ENCODE measurements at regions not wholly inside any gene's neighbourhood (a gene's known extent, or its start where the extent isn't known, plus 50 kb on each side); places are given as distances from the start of the nearest gene placed in this dataset.

GRCh38 chr13:71285700-71286099 lies 581.3 kb downstream of the DACH1 start:
- no TSS peak for BruUV-seq (replicated peaks)
- FAIRE-seq = no peak
- POLR2A ChIA-PET = no interaction called here

More at GRCh38 chr13:71285700-71286099, 581.3 kb downstream of the DACH1 start:
- intact Hi-C loops (cut with micrococcal nuclease) = no loop called here
- no peaks in the 10 kb centered on the region for H3K27me3 ChIP-seq (ENCODE audit: control insufficient read depth in 2 of 2, insufficient read depth in 2 of 2, low read length in 2 of 2)
- no peak for TF ChIP-seq MAX (IDR thresholded peaks at IDR 0.05; ENCODE audit: insufficient read depth, insufficient read length)
- TF ChIP-seq POLR2A (IDR thresholded peaks at IDR 0.05; ENCODE audit: low read depth, low read length) = no peak
- no peak for TF ChIP-seq FOS (IDR thresholded peaks at IDR 0.05; ENCODE audit: borderline replicate concordance, insufficient read depth, low read length)
- TF ChIP-seq POLR2AphosphoS5 (IDR thresholded peaks at IDR 0.05; ENCODE audit: insufficient read depth, low read depth, low read length) = no peak
- no peak for TF ChIP-seq JUN (IDR thresholded peaks at IDR 0.05; ENCODE audit: borderline replicate concordance, insufficient read depth, insufficient read length, low read depth)
- TF ChIP-seq GATA2 (IDR thresholded peaks at IDR 0.05; ENCODE audit: insufficient read depth, insufficient read length, low read depth, low read length) = no peak
- TF ChIP-seq EZH2 (IDR thresholded peaks at IDR 0.05; ENCODE audit: borderline replicate concordance, low read depth, low read length, severe bottlenecking) = no peak
- TF ChIP-seq CTCF (IDR thresholded peaks at IDR 0.05; ENCODE audit: extremely low read depth in 1 of 2, insufficient read depth in 1 of 2, low read depth in 1 of 2, low read length in 2 of 2) = no peak
- no peak for TF ChIP-seq MYC (IDR thresholded peaks at IDR 0.05; ENCODE audit: low read depth, low read length)
- DNase-seq (ENCODE audit: low read depth, low spot score) = no peak
- H3K27ac ChIP-seq (ENCODE audit: insufficient read depth, low read depth, low read length) = no peak overlapping the region
- H3K9ac ChIP-seq (replicated peaks; ENCODE audit: extremely low read depth, insufficient read depth, low read length) = no peak overlapping the region
- no peak overlapping the region for H3K4me2 ChIP-seq (ENCODE audit: insufficient read depth, low read length)
- H3K4me1 ChIP-seq (ENCODE audit: control insufficient read depth, extremely low read depth, insufficient read depth, low read length) = no peaks in the 10 kb centered on the region
- no peaks in the 10 kb centered on the region for H3K9me3 ChIP-seq (replicated peaks; ENCODE audit: control insufficient read depth, insufficient read depth, low read length)
- no peaks in the 10 kb centered on the region for H3K36me3 ChIP-seq (ENCODE audit: control insufficient read depth in 2 of 2, extremely low read depth in 1 of 2, insufficient read depth in 2 of 2, low read length in 2 of 2)
- no peak overlapping the region for H2AFZ ChIP-seq (ENCODE audit: low read depth, low read length)
- no peaks in the 10 kb centered on the region for H4K20me1 ChIP-seq (replicated peaks; ENCODE audit: control insufficient read depth, extremely low read depth, insufficient read depth, low read length)
- H3K9me1 ChIP-seq (replicated peaks; ENCODE audit: control insufficient read depth, extremely low read depth, insufficient read depth, low read length) = no peaks in the 10 kb centered on the region
- CTCF ChIA-PET = interaction anchor here (0.6 to 1.9 kb wide), 3 partner anchors 9 to 593 kb away, joined by 3 to 10 read pairs (median 3); no protein-coding TSS in a partner anchor
- dilution Hi-C loops (cut with MboI; ENCODE audit: extremely low pct_ligation_motif_present, low sequenced_read_pairs) = no loop called here
- H3K79me2 ChIP-seq (ENCODE audit: control insufficient read depth, insufficient read depth, low read length) = no peaks in the 10 kb centered on the region
- H3K4me3 ChIP-seq (replicated peaks in 1 of 3; ENCODE audit: insufficient read depth in 1 of 3, low read depth in 1 of 3, low read length in 3 of 3) = no peak overlapping the region
